ENCODE measurements at regions not wholly inside any gene's neighbourhood (a gene's known extent, or its start where the extent isn't known, plus 50 kb on each side); places are given as distances from the start of the nearest gene placed in this dataset.

DNA sequence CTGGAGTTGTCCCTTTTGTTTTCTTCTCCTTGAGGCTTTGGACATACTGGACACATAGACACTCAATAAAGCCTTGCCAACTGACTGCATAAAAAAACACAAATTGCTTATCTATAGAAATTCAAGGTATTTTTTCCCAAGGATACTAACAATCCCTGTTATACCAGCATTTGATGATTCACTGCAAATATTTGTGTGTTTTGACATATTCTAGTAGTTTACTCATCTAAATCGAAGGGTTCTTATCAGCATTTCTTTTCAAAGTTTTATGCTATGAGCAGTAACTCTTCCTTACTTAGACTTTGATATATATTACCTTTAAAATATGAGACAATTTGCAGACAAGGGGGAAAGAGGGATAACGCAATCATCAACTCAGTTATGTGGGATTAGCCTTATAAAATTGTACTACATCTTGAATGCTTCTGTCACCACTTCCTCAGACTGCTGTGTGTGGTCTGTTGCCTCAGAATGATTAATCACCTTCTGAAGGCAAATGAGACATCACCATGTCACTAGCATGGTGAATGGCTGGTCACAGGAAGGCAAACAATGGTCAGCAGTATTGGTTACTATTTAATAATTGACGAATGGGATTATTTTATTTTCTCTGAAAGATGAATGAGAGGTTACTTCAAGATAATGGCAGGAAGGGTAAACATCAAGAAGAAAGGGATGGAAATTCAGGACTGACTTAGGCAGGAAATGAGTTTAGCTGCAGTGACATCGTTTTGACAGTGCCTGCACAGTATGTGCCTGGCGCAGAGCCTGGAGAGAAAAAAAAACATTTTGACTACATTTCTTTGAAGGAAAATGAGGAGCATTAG is 544.3 kb upstream of the CNKSR2 start:
- peak; percentile 47 for DNase-seq (ENCODE audit: low read depth)
- H3K4me3 ChIP-seq (ENCODE audit: control insufficient read depth, low read depth, low read length): no peak overlapping the region
- TF ChIP-seq CTCF (conservative IDR thresholded peaks at IDR 0.05; ENCODE audit: control insufficient read depth, insufficient read depth, low read depth, low read length): no peak

- H3K4me3 ChIP-seq (ENCODE audit: control insufficient read depth, low read depth, low read length): no peak overlapping the region
- no peak for TF ChIP-seq CTCF (conservative IDR thresholded peaks at IDR 0.05; ENCODE audit: control insufficient read depth, insufficient read depth, low read depth, low read length)
- DNase-seq (ENCODE audit: low read depth): no peak
Measured at GRCh38 chrX:20825984-20826383, 548.2 kb upstream of the CNKSR2 start.

- H3K4me3 ChIP-seq (ENCODE audit: control insufficient read depth, low read depth, low read length): no peak overlapping the region
- no peak for TF ChIP-seq CTCF (conservative IDR thresholded peaks at IDR 0.05; ENCODE audit: control insufficient read depth, insufficient read depth, low read depth, low read length)
- no peak for DNase-seq (ENCODE audit: low read depth)
Measured at GRCh38 chrX:20803971-20804370, 537.3 kb upstream of the RPS6KA3 start.

- no peak overlapping the region for H3K4me3 ChIP-seq (ENCODE audit: control insufficient read depth, low read depth, low read length)
- TF ChIP-seq CTCF (conservative IDR thresholded peaks at IDR 0.05; ENCODE audit: control insufficient read depth, insufficient read depth, low read depth, low read length): no peak
- no peak for DNase-seq (ENCODE audit: low read depth)
Measured at GRCh38 chrX:20802036-20802435, 535.3 kb upstream of the RPS6KA3 start.

DNA sequence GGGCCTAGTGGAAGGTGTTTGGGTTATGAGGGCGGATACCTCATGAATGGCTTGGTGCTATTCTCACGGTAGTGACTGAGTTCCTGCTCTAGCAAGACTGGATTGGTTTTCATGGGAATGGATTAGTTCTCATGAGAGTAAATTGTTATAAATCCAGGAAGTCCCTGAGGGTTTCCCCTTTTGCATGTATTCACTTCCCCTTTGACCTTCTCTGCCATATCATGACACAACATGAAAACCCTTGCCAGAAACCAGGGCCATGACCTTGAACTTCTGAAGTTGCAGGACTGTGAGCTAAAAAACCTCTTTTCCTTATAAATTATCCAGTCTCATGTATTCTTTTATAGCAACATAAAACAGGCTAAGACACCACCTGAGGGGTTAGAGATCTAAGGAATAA is 529.7 kb upstream of the RPS6KA3 start:
- TF ChIP-seq CTCF (conservative IDR thresholded peaks at IDR 0.05; ENCODE audit: control insufficient read depth, insufficient read depth, low read depth, low read length): no peak
- DNase-seq (ENCODE audit: low read depth): no peak
- no peak overlapping the region for H3K4me3 ChIP-seq (ENCODE audit: control insufficient read depth, low read depth, low read length)

GRCh38 chrX:20789103-20789502 is 522.4 kb upstream of the RPS6KA3 start:
- TF ChIP-seq CTCF (conservative IDR thresholded peaks at IDR 0.05; ENCODE audit: control insufficient read depth, insufficient read depth, low read depth, low read length): no peak
- no peak overlapping the region for H3K4me3 ChIP-seq (ENCODE audit: control insufficient read depth, low read depth, low read length)
- no peak for DNase-seq (ENCODE audit: low read depth)

All from fibroblast of mammary gland (primary cell).